ENCODE measurements at regions not wholly inside any gene's neighbourhood (a gene's known extent, or its start where the extent isn't known, plus 50 kb on each side); places are given as distances from the start of the nearest gene placed in this dataset.

DNA sequence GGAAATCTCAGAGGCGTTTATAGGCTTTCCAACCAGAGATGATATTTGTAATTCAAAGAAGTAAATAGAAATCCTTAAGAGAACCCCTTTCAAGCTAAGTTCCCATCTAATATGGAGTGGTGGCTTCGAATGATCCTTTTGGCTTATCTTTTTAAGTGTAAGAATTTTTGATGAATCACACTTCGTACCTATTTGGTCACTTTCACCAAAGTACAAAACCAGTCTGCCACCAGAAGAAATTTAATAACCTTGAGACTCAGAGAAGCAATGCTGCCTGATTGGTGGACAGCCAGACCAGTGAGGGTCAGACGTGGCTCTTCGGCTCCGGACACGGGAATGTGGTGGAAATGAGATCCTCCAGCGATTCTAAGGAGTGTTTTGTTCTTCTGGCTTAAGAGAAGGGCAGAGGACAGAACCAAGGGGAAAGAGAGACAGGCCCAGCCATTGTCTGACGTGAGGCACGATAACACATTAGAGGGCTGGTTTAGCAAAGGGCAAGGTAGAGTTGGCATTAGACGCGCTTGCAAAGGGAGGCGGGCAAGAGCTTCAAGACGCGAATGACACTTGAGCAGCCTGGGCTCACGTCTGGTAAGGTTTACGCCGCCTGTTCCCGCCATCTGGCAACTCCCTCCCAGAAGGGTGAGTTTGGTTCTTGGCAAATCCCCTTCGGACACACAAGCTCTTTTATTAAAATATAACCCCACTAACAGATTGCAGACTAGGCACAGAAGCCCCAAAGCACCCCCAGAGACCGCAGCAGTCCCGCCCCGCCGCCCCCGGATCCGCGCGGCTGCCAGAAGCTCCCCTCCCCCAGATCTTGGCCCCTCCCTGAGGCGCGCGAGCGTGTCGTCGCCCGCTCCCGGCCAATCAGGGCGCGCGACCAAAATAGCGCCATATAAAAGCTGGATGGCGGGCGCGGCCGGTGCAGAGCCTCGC lies 50.0 kb upstream of the EZR start:
- TF ChIP-seq, protein P1, sequence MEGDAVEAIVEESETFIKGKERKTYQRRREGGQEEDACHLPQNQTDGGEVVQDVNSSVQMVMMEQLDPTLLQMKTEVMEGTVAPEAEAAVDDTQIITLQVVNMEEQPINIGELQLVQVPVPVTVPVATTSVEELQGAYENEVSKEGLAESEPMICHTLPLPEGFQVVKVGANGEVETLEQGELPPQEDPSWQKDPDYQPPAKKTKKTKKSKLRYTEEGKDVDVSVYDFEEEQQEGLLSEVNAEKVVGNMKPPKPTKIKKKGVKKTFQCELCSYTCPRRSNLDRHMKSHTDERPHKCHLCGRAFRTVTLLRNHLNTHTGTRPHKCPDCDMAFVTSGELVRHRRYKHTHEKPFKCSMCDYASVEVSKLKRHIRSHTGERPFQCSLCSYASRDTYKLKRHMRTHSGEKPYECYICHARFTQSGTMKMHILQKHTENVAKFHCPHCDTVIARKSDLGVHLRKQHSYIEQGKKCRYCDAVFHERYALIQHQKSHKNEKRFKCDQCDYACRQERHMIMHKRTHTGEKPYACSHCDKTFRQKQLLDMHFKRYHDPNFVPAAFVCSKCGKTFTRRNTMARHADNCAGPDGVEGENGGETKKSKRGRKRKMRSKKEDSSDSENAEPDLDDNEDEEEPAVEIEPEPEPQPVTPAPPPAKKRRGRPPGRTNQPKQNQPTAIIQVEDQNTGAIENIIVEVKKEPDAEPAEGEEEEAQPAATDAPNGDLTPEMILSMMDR (IDR thresholded peaks at IDR 0.05 in 2 of 3, conservative IDR thresholded peaks at IDR 0.05 in 1 of 3; ENCODE audit: control insufficient read depth in 2 of 3, extremely low read depth in 1 of 3, insufficient read depth in 1 of 3, low read depth in 3 of 3, low read length in 3 of 3) = no peak
- no peak for TF ChIP-seq SRF (IDR thresholded peaks at IDR 0.05; ENCODE audit: low read depth in 2 of 2, low read length in 2 of 2)
- no peak for TF ChIP-seq EP300 (IDR thresholded peaks at IDR 0.05; ENCODE audit: borderline replicate concordance in 1 of 2, control insufficient read depth in 1 of 2, low read depth in 2 of 2, low read length in 2 of 2)
- TF ChIP-seq POLR2A (IDR thresholded peaks at IDR 0.05; ENCODE audit: low read depth, low read length) = no peak
- no peak for TF ChIP-seq GABPA (IDR thresholded peaks at IDR 0.05; ENCODE audit: low read depth)
- TF ChIP-seq HDGF (IDR thresholded peaks at IDR 0.05) = peak; percentile 54; the same call in 1 of the 2 replicates
- TF ChIP-seq SIN3A (IDR thresholded peaks at IDR 0.05; ENCODE audit: low read depth, low read length) = no peak
- no peak for TF ChIP-seq ATF2 (IDR thresholded peaks at IDR 0.05; ENCODE audit: low read length)
